GM21529 (cell line): ENCODE measurements at regions not wholly inside any gene's neighbourhood (a gene's known extent, or its start where the extent isn't known, plus 50 kb on each side); places are given as distances from the start of the nearest gene placed in this dataset.
"Not testable (repeated sequence)": the region's sequence is repeated elsewhere in the genome, so short reads cannot be mapped to it uniquely, and the experiment has no call there.

Experiments used
- ATAC-seq: cut with Tn5 transposase; IDR thresholded peaks from one replicate; pipeline ENCODE4 v1.9.1; 2021; ENCODE audit not compliant: unreplicated experiment

DNA sequence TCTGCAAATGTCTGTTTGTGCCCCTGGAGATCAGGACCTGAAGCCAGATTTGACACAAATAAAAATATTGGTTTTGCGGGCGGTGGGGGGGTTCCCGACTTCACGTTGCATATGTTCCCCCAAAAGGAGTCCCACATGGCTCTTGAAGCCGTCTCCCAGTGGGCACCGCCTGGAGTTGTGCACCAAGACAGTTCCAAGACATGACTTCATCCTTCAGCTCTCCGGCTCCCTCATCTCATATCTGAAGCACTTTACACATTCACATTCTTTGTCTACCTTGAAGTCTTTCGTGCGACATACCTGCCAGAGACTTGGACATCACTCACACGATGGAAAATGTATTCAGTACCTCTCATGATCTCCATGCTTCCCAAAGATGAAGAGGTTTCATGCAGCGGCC lies 362.8 kb upstream of the FOXK1 start:
- no peak for ATAC-seq

DNA sequence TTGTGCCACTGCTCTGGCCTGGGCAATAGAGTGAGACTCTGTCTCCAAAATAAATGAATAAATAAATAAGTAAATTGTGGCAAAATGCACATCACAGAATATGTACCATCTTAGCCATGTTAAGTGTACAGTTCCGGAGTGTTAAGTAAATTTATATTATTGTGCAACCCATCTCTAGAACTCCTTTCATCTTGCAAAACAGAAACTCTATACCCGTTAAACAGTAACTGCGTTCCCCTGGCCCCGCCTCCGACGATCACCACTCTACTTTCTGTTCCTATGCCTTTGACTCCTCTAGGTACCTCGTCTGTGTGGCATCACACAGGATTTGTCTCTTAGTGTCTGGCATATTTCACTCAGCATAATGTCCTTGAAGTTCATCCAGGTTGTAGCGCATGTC lies 356.4 kb upstream of the FOXK1 start:
- no peak for ATAC-seq

DNA sequence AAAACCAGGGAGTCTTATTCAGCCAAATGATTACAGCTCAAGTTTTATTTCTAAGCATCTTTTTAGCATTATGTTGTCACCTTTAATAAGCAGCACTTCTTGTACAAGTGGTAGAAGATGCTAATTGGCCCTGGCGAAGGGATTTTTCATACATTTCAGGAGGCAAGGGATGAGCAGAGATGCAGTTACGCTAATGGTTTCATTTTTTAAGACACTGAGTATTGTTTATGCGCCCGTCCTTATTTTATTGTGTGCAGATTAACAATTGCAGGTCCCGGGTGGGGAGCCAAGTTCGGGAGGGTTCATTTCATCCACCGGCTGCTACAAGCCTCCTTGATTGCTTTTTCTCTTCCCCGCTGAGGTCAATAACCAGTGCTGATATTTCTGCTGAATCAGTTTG lies 350.4 kb upstream of the FOXK1 start:
- no peak for ATAC-seq

DNA sequence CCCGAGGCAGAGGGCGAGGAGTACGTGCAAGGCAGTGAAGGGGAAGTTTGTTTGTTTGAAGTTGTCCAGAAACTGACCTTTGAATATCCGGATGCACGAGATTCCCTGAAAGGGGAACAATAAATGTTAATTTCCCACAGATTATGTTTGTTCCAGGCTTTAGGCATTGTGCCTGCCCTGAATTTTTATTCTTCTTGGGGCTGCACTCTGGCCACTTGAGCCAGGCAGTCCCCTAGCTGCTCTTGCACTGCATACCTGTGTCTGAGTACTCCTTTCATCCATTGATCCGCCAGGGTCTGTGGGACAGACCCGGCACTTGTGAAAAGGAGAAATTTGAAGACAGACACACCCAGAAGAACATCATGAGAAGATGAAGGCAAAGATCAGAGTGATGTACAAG lies 343.5 kb upstream of the FOXK1 start:
- ATAC-seq, result no peak

DNA sequence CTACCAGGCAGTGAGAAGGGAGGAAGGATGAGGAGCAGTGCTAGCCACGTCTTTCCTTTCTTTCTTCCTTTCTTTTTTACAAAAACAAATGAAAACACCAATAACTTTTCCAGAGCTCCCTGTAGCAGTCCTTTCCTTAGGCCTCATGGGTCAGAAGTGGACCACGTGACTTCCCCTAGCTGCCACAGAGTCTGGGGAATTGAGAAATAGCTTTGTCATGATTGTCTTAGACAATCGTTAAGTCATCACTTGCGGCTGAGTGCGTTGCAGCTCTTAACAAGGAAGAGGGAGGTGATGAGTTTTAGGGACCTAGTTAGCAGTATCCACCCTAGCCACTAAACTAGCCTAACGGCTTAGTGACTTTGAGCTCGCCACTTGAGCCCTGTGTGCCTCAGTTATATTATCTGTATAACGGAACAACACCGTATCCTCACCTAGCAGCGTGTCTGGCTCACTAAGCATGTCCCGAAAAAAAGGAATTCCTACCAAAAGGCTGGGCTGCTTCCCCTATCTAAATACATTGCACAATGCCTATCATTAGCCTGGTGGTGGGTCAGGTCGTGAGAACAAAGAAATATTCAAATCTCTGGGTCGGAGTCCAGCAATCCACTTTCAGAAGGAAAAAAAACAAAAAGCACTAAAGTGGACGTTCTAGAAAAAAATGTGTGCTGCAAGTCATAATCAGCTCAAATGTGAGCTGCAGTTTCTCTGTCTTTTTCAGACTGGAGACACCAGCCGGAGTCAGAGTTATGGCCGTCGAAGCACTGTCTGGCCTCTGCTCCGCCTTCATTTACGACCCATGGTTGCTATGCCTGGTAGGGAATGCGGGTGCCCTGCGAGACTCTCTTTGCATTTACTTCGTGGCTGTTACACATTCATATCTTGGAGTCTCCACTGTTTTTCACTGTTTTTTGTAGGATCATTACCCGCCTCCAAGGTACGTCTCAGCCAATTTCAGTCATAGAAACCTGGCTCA lies 338.5 kb upstream of the FOXK1 start:
- no peak for ATAC-seq

DNA sequence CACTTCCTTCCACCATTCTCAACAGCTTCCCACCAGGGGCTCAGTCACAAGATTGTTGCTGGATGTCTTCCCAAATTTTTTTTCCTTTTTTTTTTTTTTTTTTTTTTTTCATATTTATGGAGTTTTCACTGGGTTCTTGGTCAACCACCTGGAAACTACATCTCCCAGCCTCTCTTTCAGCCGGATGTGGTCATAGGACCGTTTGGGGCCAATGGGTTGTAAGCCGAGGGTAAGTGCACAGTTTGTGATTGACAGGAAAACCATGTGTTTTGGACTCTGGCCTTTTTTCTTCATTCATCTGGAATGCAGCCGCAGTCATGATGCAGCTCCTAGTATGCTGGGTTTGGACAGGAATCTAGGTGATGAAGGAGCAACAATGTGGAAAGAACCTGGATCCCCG lies 337.1 kb upstream of the FOXK1 start:
- ATAC-seq, result no peak

DNA sequence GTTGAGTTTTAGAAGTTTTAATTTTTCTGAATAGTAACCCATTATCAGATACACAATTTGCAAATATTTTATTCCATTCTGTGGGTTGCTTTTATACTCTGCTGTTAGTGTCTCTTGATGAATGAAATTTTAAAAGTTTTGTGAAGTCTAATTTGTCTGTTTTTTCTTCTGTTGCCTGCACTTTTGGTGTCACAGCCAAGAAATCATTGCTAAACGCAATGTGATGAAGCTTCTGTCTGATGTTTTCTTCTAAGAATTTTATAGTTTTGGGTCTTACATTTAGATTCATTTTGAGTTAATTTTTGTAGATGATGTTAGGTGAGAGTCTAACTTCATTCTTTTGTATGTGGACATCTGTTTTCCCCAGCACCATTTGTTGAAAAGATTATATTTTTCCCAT lies 330.0 kb upstream of the FOXK1 start:
- ATAC-seq, result no peak

DNA sequence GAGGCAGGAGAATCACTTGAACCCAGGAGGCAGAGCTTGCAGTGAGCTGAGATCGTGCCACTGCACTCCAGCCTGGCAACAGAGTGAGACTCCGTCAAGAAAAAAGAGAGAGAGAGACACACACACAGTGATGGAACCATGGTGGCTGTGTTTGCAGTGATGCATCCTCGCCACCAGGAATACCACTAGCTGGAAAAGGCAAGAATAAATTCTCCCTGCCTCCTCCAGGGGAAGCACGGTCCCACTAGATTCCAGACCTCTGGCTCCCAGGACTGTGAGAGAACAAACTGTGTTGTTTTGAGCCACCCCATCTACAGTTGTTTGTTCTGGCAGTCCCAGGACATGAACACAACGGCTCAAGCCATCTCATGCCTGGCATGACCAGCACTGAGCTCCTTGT lies 320.3 kb upstream of the FOXK1 start:
- ATAC-seq, result no peak

DNA sequence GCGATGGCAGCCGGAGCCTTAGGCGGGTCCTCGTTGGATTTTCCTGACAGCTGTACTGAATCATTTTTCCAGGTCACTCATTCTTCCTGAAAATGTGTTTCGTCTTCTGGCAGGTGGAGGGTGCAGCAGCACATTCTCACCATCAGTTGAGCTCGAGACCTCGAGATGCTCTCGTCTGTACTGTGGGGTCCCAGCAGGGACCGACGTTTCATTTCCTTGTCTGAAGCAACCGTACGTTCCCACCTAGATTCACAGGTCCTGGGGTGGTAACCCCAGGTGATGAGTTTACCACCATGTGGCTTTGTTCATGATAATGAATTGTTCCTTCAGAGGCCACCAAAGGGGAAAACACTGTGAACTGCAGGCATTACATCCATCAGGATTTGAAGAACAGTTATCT lies 298.5 kb upstream of the FOXK1 start:
- ATAC-seq, result no peak

DNA sequence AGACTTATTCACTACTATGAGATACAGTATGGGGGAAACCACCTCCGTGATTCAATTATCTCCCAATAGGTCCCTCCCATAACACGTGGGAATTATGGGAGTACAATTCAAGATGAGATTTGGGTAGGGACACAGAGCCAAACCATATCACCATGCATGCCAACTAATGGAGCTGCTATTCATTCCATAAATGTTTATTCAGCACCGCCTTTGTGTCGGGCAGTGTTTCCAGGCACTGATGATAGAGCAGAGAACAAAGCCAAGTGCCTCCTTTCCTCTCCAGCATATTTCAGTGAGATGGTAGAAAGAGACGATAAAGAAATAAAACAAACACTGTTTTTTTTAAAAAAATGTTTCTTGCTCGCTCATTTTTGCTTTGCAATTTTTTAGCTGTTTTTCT lies 295.9 kb upstream of the FOXK1 start:
- ATAC-seq, result no peak

DNA sequence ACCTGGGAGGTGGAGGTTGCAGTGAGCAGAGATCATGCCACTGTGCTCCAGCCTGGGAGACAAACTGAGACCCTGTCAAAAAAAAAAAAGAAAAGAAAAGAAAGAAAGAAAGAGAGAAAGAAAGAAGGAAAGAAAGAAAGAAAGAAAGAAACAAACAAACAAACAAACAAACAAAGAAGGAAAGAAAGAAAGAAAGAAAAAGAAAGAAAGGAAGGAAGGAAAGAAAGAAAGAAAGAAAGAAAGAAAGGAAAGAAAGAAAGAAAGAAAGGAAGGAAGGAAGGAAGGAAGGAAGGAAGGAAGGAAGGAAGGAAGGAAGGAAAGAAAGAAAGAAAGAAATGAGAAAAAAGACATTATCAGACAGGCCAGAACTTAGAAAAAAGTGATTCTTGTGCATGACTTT lies 291.0 kb upstream of the FOXK1 start:
- ATAC-seq, result not testable (repeated sequence)

DNA sequence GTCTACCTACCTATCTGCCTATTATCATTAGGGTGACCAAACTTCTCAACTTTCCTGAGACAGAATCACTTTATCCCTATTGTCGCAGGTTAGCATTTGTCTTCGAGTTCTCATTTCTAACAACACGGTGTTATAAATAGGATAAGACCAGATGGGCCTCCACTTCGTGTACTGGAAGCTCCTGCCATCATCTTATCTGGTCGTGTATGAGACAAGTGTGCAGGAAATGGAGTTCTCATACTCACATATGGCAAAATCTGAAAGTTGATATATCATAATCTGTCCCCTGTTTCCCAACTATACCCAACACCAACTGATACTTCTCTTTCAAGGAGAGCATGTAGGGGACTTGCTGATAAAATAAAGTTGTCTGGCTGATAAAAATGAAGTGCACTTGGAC lies 287.4 kb upstream of the FOXK1 start:
- no peak for ATAC-seq

DNA sequence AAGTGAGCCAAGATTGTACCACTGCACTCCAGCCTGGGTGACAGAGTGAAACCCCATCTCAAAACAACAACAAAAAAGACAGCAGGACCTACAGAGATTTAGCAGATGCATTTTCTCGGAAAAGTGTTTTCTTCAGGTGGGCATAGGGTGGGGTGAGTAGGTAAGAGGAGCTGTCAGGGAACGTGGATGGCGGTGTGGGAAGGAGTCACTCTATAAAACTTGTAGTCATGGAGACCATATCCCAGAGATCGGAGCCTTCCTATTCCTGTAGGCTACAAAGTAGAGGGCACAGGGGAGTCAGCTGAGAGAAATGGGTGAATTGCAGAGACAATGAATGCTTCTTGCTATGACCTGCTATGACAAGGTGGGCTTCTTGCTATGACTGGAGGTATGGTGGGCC lies 283.0 kb upstream of the FOXK1 start:
- no peak for ATAC-seq

DNA sequence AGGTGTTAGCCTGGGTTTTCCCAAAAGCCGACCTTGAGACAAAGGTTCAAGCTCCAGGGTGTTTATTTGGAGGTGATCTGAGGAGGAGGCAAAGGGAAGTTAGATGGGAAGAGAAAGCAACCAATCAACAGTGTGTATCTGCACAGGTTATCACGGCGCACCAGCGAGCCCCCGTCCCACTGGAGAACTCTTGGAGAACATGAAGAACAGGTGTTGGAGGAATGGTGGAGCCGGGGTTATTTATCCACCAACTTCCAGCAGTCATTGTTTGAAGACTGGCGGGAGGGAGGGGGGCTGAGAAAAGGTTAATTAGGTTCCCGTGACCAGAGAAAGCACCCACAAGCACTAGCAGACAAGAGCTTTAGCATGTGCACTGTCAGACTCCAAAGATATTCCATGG lies 282.5 kb upstream of the FOXK1 start:
- no peak for ATAC-seq

DNA sequence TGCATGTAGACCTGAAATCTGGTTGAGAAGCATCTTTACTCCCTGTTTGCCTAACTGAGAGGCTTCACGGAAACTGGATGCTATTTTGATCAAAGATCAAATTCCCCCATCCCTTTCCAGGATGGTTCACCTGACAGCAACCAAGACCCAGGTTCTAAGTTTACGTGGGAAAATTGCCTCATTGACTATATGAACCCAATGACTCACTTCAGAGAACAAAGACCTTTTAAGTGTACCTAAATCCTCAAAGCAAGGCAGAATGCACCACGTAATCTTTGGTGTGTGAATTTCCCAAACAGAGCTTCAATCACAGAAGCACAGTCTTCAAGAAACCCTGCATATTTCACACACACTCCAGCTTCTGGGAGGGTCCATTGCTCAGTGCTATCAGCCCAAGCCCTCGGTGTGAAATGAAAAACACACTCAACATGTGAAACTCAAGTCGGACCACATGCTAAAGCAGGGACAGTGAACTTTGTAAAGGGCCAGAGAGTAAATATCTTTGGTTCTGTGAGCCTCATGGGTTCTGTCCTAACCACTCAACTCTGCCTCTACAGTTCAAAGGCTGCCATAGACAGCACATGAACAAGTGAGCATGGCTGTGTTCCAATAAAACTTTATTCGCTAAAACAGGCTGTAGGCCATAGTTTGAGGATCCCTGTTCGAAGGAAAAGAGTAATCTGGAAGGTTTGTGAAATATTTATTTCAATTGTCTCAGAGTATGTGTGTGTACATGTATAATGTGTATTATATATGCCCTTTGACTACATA lies 275.6 kb upstream of the FOXK1 start:
- no peak for ATAC-seq

DNA sequence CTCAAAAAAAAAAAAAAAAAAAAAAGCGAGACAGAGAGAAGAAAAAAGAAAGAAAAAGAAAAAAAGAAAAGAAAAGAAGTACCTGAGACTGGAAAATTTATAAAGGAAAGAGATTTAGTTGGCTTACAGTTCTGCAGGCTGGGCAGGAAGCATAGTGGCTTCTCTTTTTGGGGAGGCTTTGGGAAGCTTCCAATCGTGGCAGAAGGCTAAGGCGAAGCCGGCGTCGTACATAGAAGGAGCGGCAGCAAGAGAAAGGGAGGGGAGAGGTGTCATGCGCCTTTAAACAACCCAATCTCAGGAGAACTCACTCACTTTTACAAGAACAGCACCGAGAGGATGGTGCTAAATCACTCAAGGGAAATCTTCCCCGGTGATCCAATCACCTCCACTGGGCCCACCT lies 272.1 kb upstream of the FOXK1 start:
- no peak for ATAC-seq

DNA sequence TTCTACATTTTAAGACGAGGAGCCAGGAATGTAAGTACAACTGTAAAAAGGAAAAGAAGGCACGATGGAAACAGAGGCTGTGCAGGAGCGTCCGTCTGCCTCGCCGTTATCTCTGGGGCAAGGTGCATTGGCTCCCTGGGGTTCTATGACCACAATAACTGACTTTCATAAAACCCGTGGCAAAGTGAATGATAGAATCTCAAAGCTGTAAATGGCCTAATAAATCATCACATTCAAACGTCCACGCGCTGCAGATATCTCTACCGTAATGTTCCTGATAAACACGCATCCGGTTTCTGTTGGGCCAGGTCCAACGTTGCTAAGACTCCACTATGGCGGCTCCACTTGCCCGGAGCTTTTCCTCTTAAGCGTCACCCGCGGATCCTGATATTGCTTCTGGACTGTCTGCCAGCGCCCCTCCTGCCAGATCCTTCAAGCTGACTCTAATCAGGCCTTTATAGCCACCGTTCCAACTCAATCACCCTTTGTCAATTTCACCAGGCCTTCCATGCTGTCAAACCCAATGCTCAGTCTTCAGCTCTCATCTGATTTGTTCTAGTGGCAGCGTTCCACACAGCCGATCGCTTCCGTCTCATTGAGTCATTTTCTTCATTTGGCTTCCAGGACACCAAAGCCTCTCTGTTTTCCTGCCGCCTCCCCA lies 265.6 kb upstream of the FOXK1 start:
- ATAC-seq, result no peak

DNA sequence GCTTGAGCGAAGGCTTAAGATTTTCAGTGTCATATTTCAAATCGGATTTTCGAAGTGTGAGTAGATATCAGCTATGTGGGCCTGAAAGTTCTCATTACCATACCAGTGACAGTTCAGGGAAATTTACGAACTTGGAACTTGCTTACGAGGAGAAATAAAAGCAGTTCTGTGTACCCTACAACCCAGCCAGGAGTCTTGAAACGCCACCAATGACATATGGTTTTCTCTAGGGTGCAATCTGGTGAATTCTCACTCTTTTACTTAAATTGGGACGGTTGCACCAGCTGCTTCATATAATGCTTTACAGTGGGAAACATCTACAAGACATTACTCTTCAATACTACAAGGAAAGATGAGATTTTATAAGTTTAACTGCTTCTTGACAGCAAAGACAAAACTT lies 253.6 kb upstream of the FOXK1 start:
- ATAC-seq, result no peak

DNA sequence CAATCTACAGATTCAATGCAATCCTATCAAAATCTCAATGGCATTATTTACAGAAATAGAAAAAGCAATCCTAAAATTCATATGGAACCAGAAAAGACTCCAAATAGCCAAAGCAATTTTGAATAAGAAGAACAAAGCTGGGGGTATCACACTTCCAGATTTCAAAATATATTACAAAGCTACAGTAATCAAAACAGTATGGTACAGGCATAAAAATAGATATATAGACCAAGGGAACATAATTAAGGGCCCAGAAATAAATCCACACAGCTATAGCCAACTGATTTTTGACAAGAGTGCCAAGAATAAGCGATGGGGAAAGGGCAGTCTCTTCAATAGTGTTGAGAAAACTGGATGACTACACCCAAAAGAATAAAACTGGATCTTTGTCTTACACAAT lies 251.9 kb upstream of the FOXK1 start:
- no peak for ATAC-seq

DNA sequence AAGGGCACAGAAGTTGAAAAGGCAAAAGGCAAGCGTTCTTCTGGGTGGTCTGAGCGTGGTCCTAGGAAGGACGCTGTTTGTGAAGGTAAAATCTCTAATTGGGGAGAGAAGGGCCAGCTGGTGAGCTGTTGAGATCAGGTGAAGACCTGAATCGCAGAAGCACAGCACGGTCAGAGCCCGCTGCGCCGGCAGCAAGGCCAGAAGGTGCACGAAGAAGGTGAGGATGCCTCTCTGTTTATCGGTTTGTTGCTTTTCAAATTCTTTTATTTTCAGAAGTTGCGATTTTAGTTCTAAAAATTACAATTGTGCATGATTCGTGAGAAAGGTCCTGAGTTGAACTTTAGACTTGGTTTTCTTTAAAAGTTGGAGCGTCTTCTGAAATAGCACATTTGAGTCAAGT lies 247.8 kb upstream of the FOXK1 start:
- no peak for ATAC-seq

DNA sequence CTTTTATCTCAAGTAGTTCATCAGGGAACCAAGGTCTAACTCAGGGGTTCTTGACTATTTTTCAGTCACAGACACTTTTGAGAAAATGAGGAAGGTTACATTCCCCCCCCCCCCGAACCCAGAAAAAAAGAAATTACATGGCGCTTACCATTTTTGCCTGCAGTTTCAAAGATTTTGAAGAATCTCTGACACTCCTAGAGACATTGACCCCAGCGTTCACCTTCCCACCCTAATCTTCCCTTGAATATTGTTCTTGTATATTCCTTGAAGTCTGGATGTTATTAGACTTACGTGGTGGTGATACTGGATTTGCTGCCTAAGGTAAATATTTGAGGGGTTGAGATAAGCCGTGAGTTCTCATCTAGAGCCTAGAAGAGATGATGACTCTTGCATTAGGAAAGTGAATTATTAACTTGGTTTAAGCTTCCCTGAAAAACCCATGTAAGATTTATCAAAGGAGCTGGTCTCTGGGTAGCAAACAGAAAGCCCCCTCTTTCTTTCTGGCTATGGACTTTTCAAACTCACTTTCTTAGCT lies 245.7 kb upstream of the FOXK1 start:
- ATAC-seq, result no peak

DNA sequence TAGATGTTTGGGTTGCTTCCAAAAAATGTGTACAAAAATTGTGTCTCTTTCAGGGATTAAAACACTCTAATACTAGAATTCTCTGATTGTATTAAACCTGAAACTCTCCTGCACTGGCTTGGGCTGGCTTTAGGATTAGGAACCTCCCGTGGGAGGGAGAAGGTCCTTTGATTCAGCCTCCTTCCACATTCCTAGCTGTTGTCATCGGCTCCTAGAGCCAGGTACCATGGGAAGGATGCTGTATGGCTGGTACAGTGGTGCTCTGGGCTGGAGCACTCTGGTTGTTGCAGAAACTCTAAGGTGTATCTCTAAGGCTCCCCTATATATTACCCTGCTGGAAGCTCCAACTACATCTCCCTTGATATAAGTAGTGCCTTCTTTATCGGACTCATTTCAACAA lies 245.2 kb upstream of the FOXK1 start:
- no peak for ATAC-seq
